ENCODE measurements at regions not wholly inside any gene's neighbourhood (a gene's known extent, or its start where the extent isn't known, plus 50 kb on each side); places are given as distances from the start of the nearest gene placed in this dataset.

DNA sequence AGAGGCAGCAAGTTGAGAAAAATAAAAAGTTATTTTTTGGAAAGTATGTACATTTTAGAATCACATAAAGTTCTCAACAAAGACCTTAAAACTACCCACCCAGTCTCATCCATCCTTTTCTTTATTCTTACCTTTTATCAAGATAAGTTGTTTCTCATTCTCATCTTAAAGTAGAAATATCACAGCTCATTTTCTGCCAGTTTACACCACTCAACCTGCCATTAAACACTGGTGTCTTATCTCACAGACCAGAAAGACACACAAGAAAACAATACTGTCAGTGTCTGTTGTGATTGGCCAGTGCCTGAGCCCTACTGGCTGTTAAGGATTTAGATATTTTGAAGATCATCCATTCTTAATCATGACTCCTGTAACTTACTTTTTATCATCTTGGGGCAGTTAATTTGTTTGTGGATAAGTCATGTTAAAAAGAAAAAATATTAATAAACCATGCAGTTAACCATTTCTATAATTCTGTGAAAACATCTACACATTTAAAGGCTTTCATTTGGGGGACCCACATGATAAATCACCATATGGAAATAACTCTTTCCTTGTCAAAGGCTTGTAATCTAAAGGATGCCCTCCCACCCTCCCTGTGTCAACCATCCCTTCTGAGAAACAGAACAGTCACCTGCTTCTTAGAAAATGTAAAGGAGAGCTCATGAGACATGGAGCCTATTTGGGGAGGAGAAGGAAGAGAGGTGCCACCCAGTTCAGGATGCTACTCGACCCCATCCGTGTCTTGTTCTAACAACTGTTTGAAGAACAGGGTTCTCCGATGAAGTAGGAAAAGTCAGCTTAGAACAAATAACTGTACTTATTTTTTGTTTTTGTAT lies 897.2 kb upstream of the INTU start:
- no peak for TF ChIP-seq CTCF (conservative IDR thresholded peaks at IDR 0.05)
- no peak overlapping the region for H3K27ac Mint-ChIP-seq (ENCODE audit: unreplicated experiment)

DNA sequence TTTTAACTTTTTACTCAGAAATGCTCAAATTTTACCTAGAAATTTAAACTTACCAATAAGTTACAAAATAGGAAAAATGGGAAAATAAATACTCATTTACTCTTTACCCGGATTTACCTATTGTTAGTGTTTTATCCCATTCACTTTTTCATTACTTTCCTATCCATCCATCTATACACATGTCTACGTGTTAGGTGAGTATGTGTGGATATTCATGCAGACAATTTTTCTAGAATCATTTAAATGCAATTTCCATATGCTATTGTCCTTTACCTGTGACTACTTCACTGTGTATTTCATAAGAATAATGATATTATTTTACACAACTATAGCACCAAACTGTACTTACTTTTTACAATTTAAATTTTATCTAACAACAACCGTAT lies 896.6 kb upstream of the INTU start:
- DNase-seq (ENCODE audit: low read depth, low spot score), result no peak
- H3K9me3 Mint-ChIP-seq, result no peaks in the 10 kb centered on the region
- H3K27me3 Mint-ChIP-seq (ENCODE audit: low read depth), result no peaks in the 10 kb centered on the region
- no peaks in the 10 kb centered on the region for H3K36me3 Mint-ChIP-seq (ENCODE audit: low read depth)
- no peak overlapping the region for H3K27ac Mint-ChIP-seq (ENCODE audit: unreplicated experiment)
- H3K4me3 Mint-ChIP-seq, result no peak overlapping the region
- H3K4me1 Mint-ChIP-seq, result no peaks in the 10 kb centered on the region
- no peak for TF ChIP-seq CTCF (conservative IDR thresholded peaks at IDR 0.05)

More for the DNA sequence above, 897.2 kb upstream of the INTU start:
- Mint-ChIP-seq H3K9me3 (no peaks in the 10 kb centered on the region), H3K4me3 (no peak overlapping the region), H3K27me3 (ENCODE audit: low read depth) (no peaks in the 10 kb centered on the region), H3K36me3 (ENCODE audit: low read depth) (no peaks in the 10 kb centered on the region), H3K4me1 (no peaks in the 10 kb centered on the region)
- no peak for DNase-seq (ENCODE audit: low read depth, low spot score)

DNA sequence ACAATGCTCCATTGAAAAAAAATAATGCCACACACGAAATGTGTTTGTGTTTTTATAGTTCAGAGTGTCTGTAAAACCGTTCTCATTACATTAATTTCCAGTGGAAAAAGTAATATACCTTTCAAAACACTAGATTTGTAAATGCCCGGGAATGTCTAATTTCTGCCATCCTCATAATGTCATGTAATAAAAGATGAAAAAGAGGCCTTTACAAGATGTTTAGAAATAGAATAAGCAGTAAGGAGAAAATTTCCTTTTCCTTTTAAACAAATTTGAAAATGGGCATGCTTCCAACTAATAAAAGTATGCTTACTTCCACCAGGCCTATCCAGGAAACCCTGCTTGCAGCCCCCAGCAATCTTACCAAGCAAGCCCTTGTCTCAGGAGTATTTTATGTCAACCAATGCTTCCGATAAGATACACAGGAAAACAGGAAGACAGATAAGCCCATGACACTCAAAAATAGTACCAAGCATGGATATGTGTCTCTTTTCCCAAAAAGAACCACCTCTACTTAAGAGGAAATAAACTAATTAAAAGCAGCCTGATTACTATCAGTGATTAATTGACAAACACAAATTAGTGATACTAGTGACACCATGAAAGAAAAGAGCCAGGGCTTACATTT lies 894.7 kb upstream of the INTU start:
- TF ChIP-seq CTCF (conservative IDR thresholded peaks at IDR 0.05), result no peak
- H3K27ac Mint-ChIP-seq (ENCODE audit: unreplicated experiment), result no peak overlapping the region
- H3K36me3 Mint-ChIP-seq (ENCODE audit: low read depth), result no peaks in the 10 kb centered on the region
- no peaks in the 10 kb centered on the region for H3K9me3 Mint-ChIP-seq
- H3K27me3 Mint-ChIP-seq (ENCODE audit: low read depth), result no peaks in the 10 kb centered on the region
- no peak overlapping the region for H3K4me3 Mint-ChIP-seq
- no peaks in the 10 kb centered on the region for H3K4me1 Mint-ChIP-seq
- no peak for DNase-seq (ENCODE audit: low read depth, low spot score)

DNA sequence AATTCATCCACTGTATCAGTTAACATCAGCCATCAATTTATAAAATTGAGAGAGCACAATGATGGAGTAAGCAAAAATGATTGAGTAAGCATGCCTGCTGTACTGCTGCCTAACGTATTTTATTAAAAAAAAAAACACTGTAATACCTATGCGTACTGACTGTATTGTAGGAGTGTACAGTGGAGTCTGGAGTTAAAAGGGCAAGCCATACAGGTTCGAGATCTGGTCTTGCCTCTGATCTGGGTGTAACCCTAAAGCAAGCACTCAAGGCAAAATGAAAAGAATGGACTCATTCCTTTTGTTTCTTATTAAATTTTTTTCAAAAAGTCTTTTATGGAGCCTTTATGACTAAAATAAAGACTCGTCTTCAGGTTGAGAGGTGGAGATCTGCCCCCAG lies 894.2 kb upstream of the INTU start:
- no peak overlapping the region for H3K27ac Mint-ChIP-seq (ENCODE audit: unreplicated experiment)
- H3K4me1 Mint-ChIP-seq, result no peaks in the 10 kb centered on the region
- no peak for TF ChIP-seq CTCF (conservative IDR thresholded peaks at IDR 0.05)
- H3K4me3 Mint-ChIP-seq, result no peak overlapping the region
- no peaks in the 10 kb centered on the region for H3K9me3 Mint-ChIP-seq
- no peaks in the 10 kb centered on the region for H3K36me3 Mint-ChIP-seq (ENCODE audit: low read depth)
- H3K27me3 Mint-ChIP-seq (ENCODE audit: low read depth), result no peaks in the 10 kb centered on the region
- DNase-seq (ENCODE audit: low read depth, low spot score), result no peak

- no peaks in the 10 kb centered on the region for H3K27me3 Mint-ChIP-seq (ENCODE audit: low read depth)
- no peaks in the 10 kb centered on the region for H3K36me3 Mint-ChIP-seq (ENCODE audit: low read depth)
- H3K4me1 Mint-ChIP-seq, result no peaks in the 10 kb centered on the region
- H3K4me3 Mint-ChIP-seq, result no peak overlapping the region
- H3K9me3 Mint-ChIP-seq, result no peaks in the 10 kb centered on the region
- DNase-seq (ENCODE audit: low read depth, low spot score), result no peak
- H3K27ac Mint-ChIP-seq (ENCODE audit: unreplicated experiment), result no peak overlapping the region
- no peak for TF ChIP-seq CTCF (conservative IDR thresholded peaks at IDR 0.05)
Measured at GRCh38 chr4:126738926-126739325, 893.8 kb upstream of the INTU start.

Data from neural crest cell (in vitro differentiated cells).